Neuronal stem cell (in vitro differentiated cells): ENCODE measurements at regions not wholly inside any gene's neighbourhood (a gene's known extent, or its start where the extent isn't known, plus 50 kb on each side); places are given as distances from the start of the nearest gene placed in this dataset.
"Not testable (repeated sequence)": the region's sequence is repeated elsewhere in the genome, so short reads cannot be mapped to it uniquely, and the experiment has no call there.

Experiments
- DNase-seq: peaks from one replicate; pipeline ENCODE4 v3.0.0-alpha.2; 2013; ENCODE audit warnings: low spot score
- H2AFZ ChIP-seq: one replicate; pipeline ENCODE4 v1.6.1; 2013; ENCODE audit warnings: mild to moderate bottlenecking, low read length, inconsistent platforms
- H2AK5ac ChIP-seq: 2 replicates; pipeline ENCODE4 v1.6.1; 2013; ENCODE audit warnings: low read depth, mild to moderate bottlenecking, inconsistent platforms, low read length, moderate library complexity, mixed read lengths
- H2BK120ac ChIP-seq: 2 replicates; pipeline ENCODE4 v1.6.1; 2013; ENCODE audit warnings: low read depth, mild to moderate bottlenecking, inconsistent platforms, low read length, moderate library complexity, mixed read lengths
- H2BK12ac ChIP-seq: one replicate; pipeline ENCODE4 v1.6.1; 2013; ENCODE audit warnings: low read length, inconsistent platforms
- H2BK15ac ChIP-seq: 2 replicates; pipeline ENCODE4 v1.6.1; 2013; ENCODE audit warnings: mild to moderate bottlenecking, low read length, inconsistent platforms, mixed read lengths
- H2BK5ac ChIP-seq: one replicate; pipeline ENCODE4 v1.6.1; 2013; ENCODE audit warnings: inconsistent platforms, mild to moderate bottlenecking, low read length, moderate library complexity
- H3K14ac ChIP-seq: one replicate; pipeline ENCODE4 v1.6.1; 2013; ENCODE audit warnings: low read length, inconsistent platforms
- H3K18ac ChIP-seq: 2 replicates; pipeline ENCODE4 v1.6.1; 2013; ENCODE audit warnings: low read length, inconsistent platforms
- H3K23ac ChIP-seq: 2 replicates; pipeline ENCODE4 v1.6.1; 2013; ENCODE audit warnings: low read depth, mild to moderate bottlenecking, mixed read lengths, low read length, inconsistent platforms; ENCODE audit not compliant: poor library complexity
- H3K27ac ChIP-seq: replicated peaks from 3 replicates; pipeline ENCODE4 v1.5.1; 2013; ENCODE audit warnings: low read length, inconsistent platforms
- H3K27me3 ChIP-seq, 3 experiments: 2 replicates each; pipeline ENCODE4 v1.6.1; 2013; ENCODE audit warnings: low read length in 3 of 3, mild to moderate bottlenecking in 2 of 3, inconsistent platforms in 1 of 3, low read depth in 1 of 3, mixed read lengths in 1 of 3, moderate library complexity in 1 of 3; ENCODE audit not compliant: control insufficient read depth in 3 of 3, insufficient read depth in 3 of 3
- H3K36me3 ChIP-seq, 2 donors: replicated peaks in 1 of 2; 2 replicates each; pipeline ENCODE4 v1.6.1; 2013; ENCODE audit warnings: low read length in 2 of 2; ENCODE audit not compliant: control insufficient read depth in 2 of 2, insufficient read depth in 2 of 2
- H3K4ac ChIP-seq: 2 replicates; pipeline ENCODE4 v1.6.1; 2013; ENCODE audit warnings: inconsistent platforms, mild to moderate bottlenecking, low read length, moderate library complexity
- H3K4me1 ChIP-seq, 2 donors: 1 replicate in 1 of 2; 2 replicates in 1 of 2; pipeline ENCODE4 v1.6.1; 2013; ENCODE audit warnings: low read length in 2 of 2, low read depth in 1 of 2; ENCODE audit not compliant: control insufficient read depth in 2 of 2, insufficient read depth in 1 of 2
- H3K4me2 ChIP-seq: one replicate; pipeline ENCODE4 v1.6.1; 2013; ENCODE audit warnings: mild to moderate bottlenecking, low read length, inconsistent platforms; ENCODE audit not compliant: insufficient read depth, poor library complexity, severe bottlenecking
- H3K4me3 ChIP-seq, 2 donors: 2 replicates each; pipeline ENCODE4 v1.5.1; 2013; ENCODE audit warnings: low read length in 2 of 2, mild to moderate bottlenecking in 2 of 2, inconsistent platforms in 1 of 2, moderate library complexity in 1 of 2
- H3K79me1 ChIP-seq: one replicate; pipeline ENCODE4 v1.6.1; 2013; ENCODE audit warnings: low read depth, mild to moderate bottlenecking, inconsistent platforms, low read length, moderate library complexity
- H3K9ac ChIP-seq: one replicate; pipeline ENCODE4 v1.6.1; 2013; ENCODE audit warnings: mild to moderate bottlenecking, low read depth, low read length, inconsistent platforms; ENCODE audit not compliant: poor library complexity
- H3K9me3 ChIP-seq, 2 donors: replicated peaks in 1 of 2; 2 replicates each; pipeline versions ENCODE3 to v1.6.1; 2013; ENCODE audit warnings: low read length in 2 of 2, mild to moderate bottlenecking in 2 of 2, inconsistent platforms in 1 of 2, low read depth in 1 of 2, mixed read lengths in 1 of 2, moderate library complexity in 1 of 2; ENCODE audit not compliant: control insufficient read depth in 2 of 2, insufficient read depth in 1 of 2
- H4K8ac ChIP-seq: one replicate; pipeline ENCODE4 v1.6.1; 2013; ENCODE audit warnings: low read depth, mild to moderate bottlenecking, inconsistent platforms, low read length, moderate library complexity
- H4K91ac ChIP-seq: one replicate; pipeline ENCODE4 v1.6.1; 2013; ENCODE audit warnings: low read length, low read depth, mild to moderate bottlenecking, inconsistent platforms; ENCODE audit not compliant: poor library complexity
- WGBS, 2 donors: extraction: QIAGEN DNeasy Blood & Tissue Kit; methylation state at CpG; one replicate each; pipeline ENCODE4 v1.1.7; 2013; ENCODE audit warnings: missing lambda C conversion rate in 2 of 2, mixed read lengths in 1 of 2; ENCODE audit not compliant: insufficient read length in 2 of 2, insufficient replicate concordance in 1 of 2; ENCODE audit errors: extremely low coverage in 2 of 2; 5-methylcytosine and 5-hydroxymethylcytosine counted together

- Histone ChIP-seq H2BK120ac (no peak overlapping the region), H3K9ac (no peak overlapping the region), H3K4me2 (no peak overlapping the region), H3K18ac (no peak overlapping the region), H2BK5ac (no peak overlapping the region), H3K14ac (no peak overlapping the region), H3K4ac (no peak overlapping the region), H3K4me3 (no peak overlapping the region), H2AFZ (no peak overlapping the region), H3K36me3 (no peaks in the 10 kb centered on the region), H3K27me3 (no peaks in the 10 kb centered on the region), H3K9me3 (no peaks in the 10 kb centered on the region), H4K91ac (no peak overlapping the region), H3K23ac (no peak overlapping the region), H3K27ac (no peak overlapping the region), H3K79me1 (no peaks in the 10 kb centered on the region), H2BK15ac (no peak overlapping the region), H4K8ac (no peak overlapping the region), H2AK5ac (no peak overlapping the region), H2BK12ac (no peak overlapping the region), H3K4me1 (peaks cover 0 to 4% of the 10 kb centered on the region in 2 donors)
- no peak for DNase-seq
- WGBS, 2 donors = no CpG with 5 or more reads among the region's 3 CpGs
Observed at GRCh38 chr13:54248306-54248705, 1219.7 kb downstream of the OLFM4 start.

- Histone ChIP-seq H3K27ac (no peak overlapping the region), H3K9ac (no peak overlapping the region), H3K27me3 (no peaks in the 10 kb centered on the region), H3K18ac (no peak overlapping the region), H2BK15ac (no peak overlapping the region), H4K8ac (no peak overlapping the region), H3K4me1 (no peaks in the 10 kb centered on the region), H2AFZ (no peak overlapping the region), H2BK5ac (no peak overlapping the region), H2AK5ac (no peak overlapping the region), H3K36me3 (no peaks in the 10 kb centered on the region), H3K23ac (no peak overlapping the region), H3K4ac (no peak overlapping the region), H3K14ac (no peak overlapping the region), H3K9me3 (no peaks in the 10 kb centered on the region), H4K91ac (no peak overlapping the region), H2BK120ac (no peak overlapping the region), H3K79me1 (no peaks in the 10 kb centered on the region), H3K4me2 (no peak overlapping the region), H2BK12ac (no peak overlapping the region), H3K4me3 (no peak overlapping the region)
- WGBS, 2 donors = no CpG with 5 or more reads among the region's 2 CpGs
- DNase-seq = no peak
Observed at GRCh38 chr13:54261856-54262255, 1233.2 kb downstream of the OLFM4 start.

GRCh38 chr13:54263868-54264267 lies 1235.3 kb downstream of the OLFM4 start:
- H2AK5ac ChIP-seq = no peak overlapping the region
- no peaks in the 10 kb centered on the region for H3K79me1 ChIP-seq
- no peak overlapping the region for H2BK12ac ChIP-seq
- H3K4ac ChIP-seq = no peak overlapping the region
- H3K14ac ChIP-seq = no peak overlapping the region
- no peak overlapping the region for H3K9ac ChIP-seq
- no peak overlapping the region for H3K18ac ChIP-seq
- H2AFZ ChIP-seq = no peak overlapping the region
- H3K4me1 ChIP-seq = no peaks in the 10 kb centered on the region
- no peak overlapping the region for H2BK15ac ChIP-seq
- no peak overlapping the region for H3K4me3 ChIP-seq
- H2BK5ac ChIP-seq = no peak overlapping the region
- H3K27me3 ChIP-seq = no peaks in the 10 kb centered on the region
- H3K36me3 ChIP-seq = no peaks in the 10 kb centered on the region
- no peak overlapping the region for H4K91ac ChIP-seq
- no peaks in the 10 kb centered on the region for H3K9me3 ChIP-seq
- no peak for DNase-seq
- H3K23ac ChIP-seq = no peak overlapping the region
- no peak overlapping the region for H2BK120ac ChIP-seq
- H3K27ac ChIP-seq = no peak overlapping the region
- no peak overlapping the region for H4K8ac ChIP-seq
- no peak overlapping the region for H3K4me2 ChIP-seq

GRCh38 chr13:54267253-54267668 lies 1238.6 kb downstream of the OLFM4 start:
- H2BK15ac ChIP-seq, H2BK12ac ChIP-seq, H3K9ac ChIP-seq, H3K4me3 ChIP-seq, H3K27me3 ChIP-seq, H2BK5ac ChIP-seq, H3K9me3 ChIP-seq, H2BK120ac ChIP-seq, H3K27ac ChIP-seq, H2AK5ac ChIP-seq, H3K23ac ChIP-seq, H3K18ac ChIP-seq, H3K4me2 ChIP-seq, H3K36me3 ChIP-seq, H3K14ac ChIP-seq, H4K91ac ChIP-seq, H3K4me1 ChIP-seq, H4K8ac ChIP-seq, H3K4ac ChIP-seq, H3K79me1 ChIP-seq: not testable (repeated sequence)
- peak; percentile 0 for DNase-seq
- WGBS, 2 donors = no CpG with 5 or more reads among the region's 6 CpGs
- H2AFZ ChIP-seq = peak overlapping the region; percentile 64
